Muscle of leg (tissue), 3 donors: ENCODE measurements at regions not wholly inside any gene's neighbourhood (a gene's known extent, or its start where the extent isn't known, plus 50 kb on each side); places are given as distances from the start of the nearest gene placed in this dataset.

Source experiments
- DNase-seq: peaks from one replicate; pipeline ENCODE4 v3.0.0; 2013
- H3K27ac ChIP-seq: one replicate; pipeline ENCODE4 v1.5.1; 2013; ENCODE audit warnings: mild to moderate bottlenecking, low read length, control low read depth
- H3K27me3 ChIP-seq: one replicate; pipeline ENCODE4 v1.6.1; 2013; ENCODE audit warnings: low read length; ENCODE audit not compliant: control insufficient read depth, insufficient read depth
- H3K36me3 ChIP-seq: one replicate; pipeline ENCODE4 v1.6.1; 2013; ENCODE audit warnings: low read length; ENCODE audit not compliant: control insufficient read depth, insufficient read depth
- H3K4me1 ChIP-seq: one replicate; pipeline ENCODE4 v1.6.1; 2013; ENCODE audit warnings: low read length; ENCODE audit not compliant: control insufficient read depth, insufficient read depth
- H3K4me3 ChIP-seq: one replicate; pipeline ENCODE4 v1.5.1; 2013; ENCODE audit warnings: low read length, control low read depth
- H3K9me3 ChIP-seq: replicated peaks from 2 replicates; pipeline ENCODE4 v1.6.1; 2013; ENCODE audit warnings: low read depth, low read length; ENCODE audit not compliant: control insufficient read depth
- WGBS: methylation state at CpG from one replicate; pipeline ENCODE4 v1.1.5; 2013; ENCODE audit warnings: missing lambda C conversion rate; ENCODE audit not compliant: insufficient coverage; 5-methylcytosine and 5-hydroxymethylcytosine counted together

DNA sequence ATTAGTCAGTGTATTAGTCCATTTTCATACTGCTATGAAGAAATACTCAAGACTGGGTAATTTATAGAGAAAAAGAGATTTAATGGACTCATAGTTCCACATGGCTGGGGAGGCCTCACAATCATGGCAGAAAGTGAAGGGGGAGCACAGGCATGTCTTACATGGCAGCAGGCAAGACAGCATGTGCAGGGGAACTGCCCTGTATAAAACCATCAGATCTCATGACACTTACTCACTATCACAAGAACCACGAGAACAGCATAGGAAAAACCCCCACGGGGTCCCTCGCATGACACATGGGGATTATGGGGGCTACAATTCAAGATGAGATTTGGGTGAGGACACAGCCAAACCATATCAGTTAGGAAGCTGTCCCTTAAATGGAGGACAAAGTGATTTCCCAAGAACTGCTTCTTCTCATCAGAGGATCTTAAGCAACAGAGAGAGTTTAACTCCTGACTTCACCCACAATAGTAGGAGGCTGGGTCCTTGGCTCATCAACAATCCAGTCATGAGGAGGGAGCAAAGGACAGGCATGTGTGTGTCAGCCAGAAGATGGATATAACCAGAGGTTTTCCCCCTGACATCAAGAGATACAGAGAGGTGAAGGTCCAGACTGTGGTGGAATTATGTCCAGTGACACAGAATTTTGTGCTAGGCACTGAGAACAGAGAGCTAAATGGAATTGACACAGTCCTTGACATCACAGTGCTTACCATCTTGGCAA, 203.8 kb upstream of the SH3BP4 start:
- Histone ChIP-seq H3K27me3 (no peaks in the 10 kb centered on the region), H3K36me3 (no peaks in the 10 kb centered on the region), H3K9me3 (no peaks in the 10 kb centered on the region), H3K27ac (no peak overlapping the region), H3K4me1 (no peaks in the 10 kb centered on the region), H3K4me3 (no peak overlapping the region)
- no CpG with 5 or more reads among the region's 3 CpGs for WGBS
- no peak for DNase-seq

DNA sequence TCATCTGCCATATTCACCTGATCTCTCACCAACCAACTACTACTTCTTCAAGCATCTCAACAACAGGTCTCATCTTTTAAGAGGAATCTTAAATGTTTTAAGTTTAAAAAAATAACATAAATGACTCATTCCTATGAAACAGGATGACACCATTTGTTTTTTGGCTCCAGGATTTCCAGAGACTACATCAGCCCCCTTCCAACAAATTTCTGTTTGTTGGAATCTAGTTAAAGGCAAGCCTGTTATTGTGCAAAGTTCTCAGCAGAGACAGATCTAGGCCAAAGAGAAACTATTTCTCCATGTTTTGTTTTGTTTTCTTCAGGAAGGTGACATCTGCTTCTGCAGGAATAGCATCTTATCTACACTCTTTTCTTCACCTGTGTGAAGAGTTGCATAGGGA, 204.8 kb upstream of the SH3BP4 start:
- no peak for DNase-seq
- Histone ChIP-seq H3K27ac (no peak overlapping the region), H3K4me3 (no peak overlapping the region), H3K4me1 (no peaks in the 10 kb centered on the region), H3K36me3 (no peaks in the 10 kb centered on the region), H3K9me3 (no peaks in the 10 kb centered on the region), H3K27me3 (no peaks in the 10 kb centered on the region)

DNA sequence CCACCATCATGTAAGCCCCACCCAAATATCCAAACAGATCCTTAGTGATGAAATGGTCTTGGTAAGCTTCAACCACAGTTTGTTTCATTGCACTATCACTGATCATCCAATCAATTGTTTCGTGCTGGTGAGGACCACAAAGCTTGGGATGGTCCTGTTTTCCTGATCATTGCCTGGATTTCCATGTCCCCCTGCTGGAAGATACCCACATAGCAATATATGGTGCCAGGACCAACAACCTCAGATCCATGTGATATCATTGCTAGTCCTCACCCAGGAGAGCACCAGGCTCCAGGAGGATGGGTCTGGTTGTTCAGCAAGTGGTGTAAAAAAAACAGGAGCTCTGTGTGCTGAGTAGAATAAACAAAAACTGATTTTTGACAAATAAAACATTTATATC, 206.5 kb upstream of the SH3BP4 start:
- H3K27ac ChIP-seq: no peak overlapping the region
- no peaks in the 10 kb centered on the region for H3K27me3 ChIP-seq
- WGBS: no CpG with 5 or more reads among the region's 1 CpG
- H3K9me3 ChIP-seq: no peaks in the 10 kb centered on the region
- no peaks in the 10 kb centered on the region for H3K36me3 ChIP-seq
- no peak overlapping the region for H3K4me3 ChIP-seq
- no peak for DNase-seq
- no peaks in the 10 kb centered on the region for H3K4me1 ChIP-seq

DNA sequence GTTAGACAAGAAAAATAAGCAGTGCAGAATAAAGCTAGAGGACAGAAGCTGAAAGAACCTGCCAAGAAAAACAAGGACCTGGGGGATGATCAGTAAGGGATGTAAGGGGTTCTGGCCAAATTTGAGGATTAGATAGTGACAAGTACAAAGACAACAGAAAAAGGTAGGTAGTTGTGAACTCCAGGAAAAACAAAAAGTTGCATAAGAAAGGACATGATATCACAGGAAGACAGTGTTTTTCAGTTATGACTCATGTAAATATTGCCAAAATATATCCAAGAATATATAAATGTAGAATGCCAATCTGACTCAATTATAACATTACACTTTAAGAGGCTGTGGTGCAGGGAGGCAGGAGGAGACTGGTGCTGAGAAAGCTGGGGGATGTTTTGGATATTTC, 209.8 kb upstream of the SH3BP4 start:
- H3K9me3 ChIP-seq: no peaks in the 10 kb centered on the region
- no peaks in the 10 kb centered on the region for H3K27me3 ChIP-seq
- H3K36me3 ChIP-seq: no peaks in the 10 kb centered on the region
- no peak overlapping the region for H3K27ac ChIP-seq
- no peaks in the 10 kb centered on the region for H3K4me1 ChIP-seq
- H3K4me3 ChIP-seq: no peak overlapping the region
- DNase-seq: no peak

DNA sequence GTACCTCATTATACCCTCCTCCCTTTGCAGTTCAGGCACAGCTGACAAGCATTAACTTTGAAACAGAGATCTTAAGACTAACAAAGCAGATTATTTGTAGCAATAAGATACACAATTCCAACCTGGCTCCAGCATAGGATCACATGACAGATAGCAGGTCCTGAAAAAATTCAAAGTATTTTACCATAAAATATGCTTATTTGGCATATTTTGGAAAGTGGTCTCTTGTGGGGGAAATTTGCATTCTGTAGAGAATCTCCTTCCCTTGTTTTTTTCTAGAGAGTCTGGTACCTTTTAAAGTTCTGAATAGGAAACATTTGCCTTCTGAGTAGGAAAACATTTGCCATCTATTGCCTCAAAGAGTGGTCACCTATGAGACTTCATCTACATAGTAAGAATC, 212.8 kb upstream of the SH3BP4 start:
- Histone ChIP-seq H3K27ac (no peak overlapping the region), H3K4me3 (no peak overlapping the region), H3K36me3 (no peaks in the 10 kb centered on the region), H3K27me3 (no peaks in the 10 kb centered on the region), H3K4me1 (no peaks in the 10 kb centered on the region), H3K9me3 (peaks cover 3% of the 10 kb centered on the region)
- no peak for DNase-seq

DNA sequence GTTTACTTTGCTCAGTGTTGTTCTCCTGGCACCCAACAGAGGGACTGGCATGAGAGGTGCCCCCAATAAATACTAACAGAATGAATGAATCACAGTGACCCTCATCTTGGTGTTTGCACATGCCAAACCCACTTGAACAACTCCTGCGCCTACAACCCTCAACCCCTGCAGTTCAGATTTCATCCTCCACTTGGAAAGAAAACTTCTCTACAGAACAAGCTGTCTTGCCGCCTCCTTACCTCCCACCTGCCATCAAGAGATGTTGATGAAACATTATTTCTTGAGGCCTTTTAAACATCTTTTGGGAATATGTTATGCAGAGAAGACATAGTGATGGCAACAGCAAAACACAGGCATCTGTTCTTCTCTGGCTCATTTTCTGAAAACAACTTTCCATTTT, 216.0 kb upstream of the SH3BP4 start:
- WGBS: 82% methylated on average over 1 of the region's 2 CpGs
- H3K27ac ChIP-seq: no peak overlapping the region
- H3K27me3 ChIP-seq: no peaks in the 10 kb centered on the region
- H3K4me1 ChIP-seq: no peaks in the 10 kb centered on the region
- H3K9me3 ChIP-seq: peaks cover 3% of the 10 kb centered on the region
- H3K4me3 ChIP-seq: no peak overlapping the region
- no peak for DNase-seq
- no peaks in the 10 kb centered on the region for H3K36me3 ChIP-seq

DNA sequence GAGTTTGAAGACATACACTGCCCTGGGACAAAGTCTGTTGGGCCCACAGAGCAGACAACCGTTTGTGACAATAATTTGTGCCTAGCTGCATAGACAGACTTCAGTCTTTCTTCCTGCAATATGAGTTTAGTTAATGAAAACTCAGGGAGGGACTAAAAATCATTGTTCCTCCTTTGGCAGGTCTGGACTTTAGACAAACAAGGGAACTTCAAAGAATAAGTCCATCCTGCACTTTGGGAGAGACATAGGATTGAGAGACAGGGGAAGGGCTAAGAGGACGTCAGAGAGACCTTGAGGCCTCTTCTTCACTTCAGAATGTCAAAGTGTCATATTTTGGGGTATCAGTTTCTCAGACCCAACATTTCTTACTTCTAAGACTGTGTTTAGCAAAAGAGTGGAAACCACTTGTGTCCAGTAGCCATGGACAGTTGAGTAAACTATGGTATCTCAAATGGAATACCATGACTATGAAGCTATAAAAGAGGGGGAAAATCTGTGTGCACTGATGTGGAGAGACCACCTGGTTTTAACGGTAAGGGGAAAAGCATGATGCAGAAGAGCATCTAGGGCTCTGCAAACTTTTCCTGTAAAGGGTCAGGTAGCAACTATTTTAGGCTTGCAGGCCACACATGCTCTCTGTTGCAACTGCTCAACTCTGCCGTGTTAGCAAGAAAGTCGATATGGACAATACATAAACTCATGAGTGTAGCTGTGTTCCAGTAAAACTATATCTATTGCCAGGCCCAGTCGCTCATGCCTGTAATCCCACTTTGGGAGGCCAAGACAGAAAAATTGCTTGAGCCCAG, 217.8 kb upstream of the SH3BP4 start:
- no peaks in the 10 kb centered on the region for H3K27me3 ChIP-seq
- 49% methylated on average over 2 of the region's 6 CpGs for WGBS
- no peaks in the 10 kb centered on the region for H3K4me1 ChIP-seq
- H3K36me3 ChIP-seq: no peaks in the 10 kb centered on the region
- H3K9me3 ChIP-seq: peaks cover 3% of the 10 kb centered on the region
- H3K4me3 ChIP-seq: no peak overlapping the region
- DNase-seq: no peak
- H3K27ac ChIP-seq: no peak overlapping the region

DNA sequence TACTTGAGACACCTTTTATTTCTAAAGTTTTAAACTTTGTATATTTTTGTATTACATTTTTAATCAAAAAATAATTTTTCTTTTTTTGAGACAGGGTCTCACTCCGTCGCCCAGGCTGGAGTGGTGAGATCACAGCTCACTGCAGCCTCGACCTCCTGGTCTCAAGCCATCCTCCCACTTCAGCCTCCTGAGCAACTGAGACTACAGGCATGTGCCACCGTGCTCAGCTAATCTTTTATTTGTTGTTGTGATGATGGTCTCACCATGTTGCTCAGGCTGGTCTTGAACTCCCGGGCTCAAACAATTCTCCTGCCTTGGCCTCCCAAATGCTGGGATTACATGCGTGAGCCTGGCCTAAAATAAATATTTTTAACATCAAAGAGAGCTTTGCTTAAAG, 218.7 kb upstream of the SH3BP4 start:
- H3K9me3 ChIP-seq: peaks cover 3% of the 10 kb centered on the region
- no peaks in the 10 kb centered on the region for H3K27me3 ChIP-seq
- no peak overlapping the region for H3K27ac ChIP-seq
- no peaks in the 10 kb centered on the region for H3K36me3 ChIP-seq
- no CpG with 5 or more reads among the region's 6 CpGs for WGBS
- no peak for DNase-seq
- no peak overlapping the region for H3K4me3 ChIP-seq
- H3K4me1 ChIP-seq: no peaks in the 10 kb centered on the region

DNA sequence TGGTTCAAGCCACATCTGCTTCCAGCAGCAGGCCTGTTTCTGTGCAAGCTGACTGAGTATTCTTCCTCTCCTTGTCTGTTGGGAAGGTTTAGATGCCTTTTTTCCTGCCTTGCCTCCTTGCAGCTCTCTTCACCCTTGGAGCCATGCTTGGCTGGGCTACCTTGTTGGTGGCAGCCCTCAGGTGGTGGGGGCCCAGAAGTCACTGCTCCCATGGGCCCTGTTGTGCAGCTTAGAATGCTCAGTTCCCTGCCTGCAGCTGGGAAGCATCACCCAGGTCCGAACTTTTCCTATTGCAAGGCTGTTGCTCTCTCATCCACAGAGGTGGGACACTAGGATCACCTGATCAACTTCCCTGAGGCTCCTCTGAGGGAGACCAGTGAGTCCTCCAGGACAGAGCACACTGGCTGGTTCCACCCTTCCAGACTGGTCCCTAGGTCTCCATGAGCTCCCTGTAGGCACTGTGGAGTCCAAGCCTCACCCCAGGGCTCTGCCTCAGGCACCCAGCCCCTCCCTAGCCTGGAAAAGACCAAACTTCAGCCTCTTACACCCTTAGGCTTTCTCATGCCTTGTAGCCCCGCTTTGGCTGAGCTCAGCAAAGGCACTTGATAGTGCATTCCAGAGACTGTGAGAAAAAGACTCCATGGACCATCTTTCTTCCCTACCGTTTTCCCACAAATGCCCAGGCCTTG, 219.3 kb upstream of the SH3BP4 start:
- no peak overlapping the region for H3K27ac ChIP-seq
- H3K27me3 ChIP-seq: no peaks in the 10 kb centered on the region
- peaks cover 3% of the 10 kb centered on the region for H3K9me3 ChIP-seq
- no peaks in the 10 kb centered on the region for H3K36me3 ChIP-seq
- H3K4me1 ChIP-seq: no peaks in the 10 kb centered on the region
- H3K4me3 ChIP-seq: no peak overlapping the region
- 78% methylated on average over 2 of the region's 3 CpGs for WGBS
- no peak for DNase-seq

DNA sequence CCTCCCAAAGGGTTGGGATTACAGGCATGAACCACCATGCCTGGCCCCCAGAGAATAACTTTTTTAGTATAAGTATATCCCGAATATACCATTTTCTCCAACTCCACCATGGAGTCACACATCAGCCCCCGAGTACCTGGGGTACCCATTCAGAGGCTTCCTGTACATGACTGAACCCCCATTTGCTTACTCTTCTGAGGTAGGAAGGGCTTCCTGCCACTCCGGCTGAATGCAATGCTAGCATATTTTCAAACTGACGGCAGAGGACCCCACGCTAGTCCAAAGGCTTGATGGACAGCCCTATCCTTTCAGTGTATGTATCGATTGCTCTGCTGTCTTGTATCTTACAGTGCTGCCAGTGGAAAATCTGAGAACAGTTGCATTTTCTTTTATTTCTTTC, 220.6 kb upstream of the SH3BP4 start:
- Histone ChIP-seq H3K27me3 (no peaks in the 10 kb centered on the region), H3K4me3 (no peak overlapping the region), H3K36me3 (no peaks in the 10 kb centered on the region), H3K9me3 (peaks cover 3% of the 10 kb centered on the region), H3K4me1 (no peaks in the 10 kb centered on the region), H3K27ac (no peak overlapping the region)
- WGBS: 89% methylated on average over 5 of the region's 6 CpGs
- no peak for DNase-seq
